Mesothelial cell of epicardium (in vitro differentiated cells): ENCODE measurements at regions not wholly inside any gene's neighbourhood (a gene's known extent, or its start where the extent isn't known, plus 50 kb on each side); places are given as distances from the start of the nearest gene placed in this dataset.

Source experiments
- DNase-seq, 2 experiments: peaks; one replicate each; pipeline ENCODE4 v3.0.0; 2021; ENCODE audit warnings: low spot score in 2 of 2; ENCODE audit not compliant: unreplicated experiment in 2 of 2
- H3K27ac Mint-ChIP-seq: 2 replicates; pipeline ENCODE4 v1.8.0; 2021; ENCODE audit warnings: mixed read lengths
- H3K27me3 Mint-ChIP-seq: 2 replicates; pipeline ENCODE4 v1.8.0; 2021; ENCODE audit warnings: low read depth, mixed read lengths
- H3K36me3 Mint-ChIP-seq: 2 replicates; pipeline ENCODE4 v1.8.0; 2021; ENCODE audit warnings: mixed read lengths
- H3K4me1 Mint-ChIP-seq: 2 replicates; pipeline ENCODE4 v1.8.0; 2021; ENCODE audit warnings: mixed read lengths
- H3K4me3 Mint-ChIP-seq: 2 replicates; pipeline ENCODE4 v1.8.0; 2021; ENCODE audit warnings: mild to moderate bottlenecking, moderate library complexity, mixed read lengths
- H3K9me3 Mint-ChIP-seq: 2 replicates; pipeline ENCODE4 v1.8.0; 2021; ENCODE audit warnings: mixed read lengths
- CTCF ChIP-seq: fragments of 200-600 bp; sonication (generic); IDR thresholded peaks from one replicate; pipeline ENCODE4 v1.5.0; 2021; ENCODE audit warnings: antibody characterized with exemption; ENCODE audit not compliant: unreplicated experiment

GRCh38 chr9:68625559-68625958, 79.5 kb upstream of the PIP5K1B start:
- H3K27ac Mint-ChIP-seq, result no peak overlapping the region
- no peak for TF ChIP-seq CTCF
- H3K9me3 Mint-ChIP-seq, result no peaks in the 10 kb centered on the region
- H3K4me1 Mint-ChIP-seq, result no peaks in the 10 kb centered on the region
- H3K36me3 Mint-ChIP-seq, result no peaks in the 10 kb centered on the region
- H3K27me3 Mint-ChIP-seq, result peaks cover 33% of the 10 kb centered on the region
- no peak for DNase-seq
- H3K4me3 Mint-ChIP-seq, result no peak overlapping the region

DNA sequence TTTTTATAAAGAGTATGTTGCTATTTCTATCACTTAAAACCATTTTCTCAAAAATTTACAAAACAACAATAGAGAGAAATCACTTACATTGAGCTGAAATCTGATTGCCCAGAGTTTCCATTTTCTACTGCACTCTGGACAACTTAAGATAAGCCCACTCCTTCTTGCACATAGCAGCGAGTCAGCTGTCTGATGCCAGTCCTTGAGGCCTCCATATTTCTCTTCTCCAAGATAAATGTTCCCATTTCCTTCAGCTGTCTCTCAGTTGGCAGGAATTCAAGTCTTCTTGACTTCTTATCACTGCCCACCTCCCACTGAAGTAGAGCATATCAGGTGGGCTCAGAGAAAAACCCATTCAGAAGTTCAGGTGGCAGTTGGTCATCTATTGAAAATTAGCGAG, 78.5 kb upstream of the PIP5K1B start:
- Mint-ChIP-seq H3K4me1 (no peaks in the 10 kb centered on the region), H3K4me3 (no peak overlapping the region), H3K36me3 (no peaks in the 10 kb centered on the region), H3K9me3 (no peaks in the 10 kb centered on the region), H3K27me3 (peaks cover 29% of the 10 kb centered on the region), H3K27ac (no peak overlapping the region)
- no peak for DNase-seq
- no peak for TF ChIP-seq CTCF

- DNase-seq, result no peak
- Mint-ChIP-seq H3K27ac (no peak overlapping the region), H3K9me3 (no peaks in the 10 kb centered on the region), H3K36me3 (no peaks in the 10 kb centered on the region), H3K4me3 (no peak overlapping the region), H3K27me3 (peaks cover 33% of the 10 kb centered on the region), H3K4me1 (no peaks in the 10 kb centered on the region)
- TF ChIP-seq CTCF, result no peak
Measured at GRCh38 chr9:68627104-68627503, 77.9 kb upstream of the PIP5K1B start.

DNA sequence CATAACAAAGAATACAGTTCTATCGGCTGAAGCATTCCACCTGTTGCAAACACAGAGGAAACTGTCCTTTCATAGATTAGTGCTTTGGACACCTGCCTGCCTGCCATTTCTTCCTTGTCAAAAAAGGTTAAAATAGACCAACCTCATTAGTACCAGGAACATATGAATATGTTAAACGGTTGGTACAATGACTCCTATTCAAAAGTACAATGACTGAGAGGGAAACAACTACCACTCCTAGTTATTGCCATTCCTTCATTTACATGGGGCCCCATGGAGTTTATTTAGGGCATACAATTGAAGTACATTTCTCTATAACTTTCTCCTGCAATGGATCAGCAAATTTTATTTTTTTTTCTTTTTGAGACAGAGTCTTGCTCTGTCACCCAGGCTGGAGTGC, 77.4 kb upstream of the PIP5K1B start:
- Mint-ChIP-seq H3K4me1 (no peaks in the 10 kb centered on the region), H3K27ac (no peak overlapping the region), H3K27me3 (peaks cover 33% of the 10 kb centered on the region), H3K9me3 (no peaks in the 10 kb centered on the region), H3K4me3 (no peak overlapping the region), H3K36me3 (no peaks in the 10 kb centered on the region)
- TF ChIP-seq CTCF, result no peak
- no peak for DNase-seq

DNA sequence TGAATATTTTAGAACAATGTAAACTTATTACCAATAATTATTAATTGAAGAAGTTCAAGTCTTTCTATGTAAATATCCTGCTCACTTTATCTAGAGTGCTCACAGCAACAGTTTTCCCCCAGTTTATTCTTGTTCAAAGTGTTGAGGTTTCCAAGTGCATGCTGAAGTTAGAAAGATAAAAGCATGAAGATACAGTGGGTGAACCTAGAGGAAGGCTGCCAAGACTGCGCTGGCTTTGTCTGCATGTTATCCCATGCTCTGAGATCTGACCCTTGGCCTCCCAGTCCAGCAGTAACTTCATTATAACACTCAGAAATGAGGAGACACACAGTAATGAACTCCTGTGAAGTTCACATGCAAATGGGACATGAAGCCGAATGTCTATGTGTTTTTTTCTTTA, 76.0 kb upstream of the PIP5K1B start:
- Mint-ChIP-seq H3K9me3 (no peaks in the 10 kb centered on the region), H3K4me3 (no peak overlapping the region), H3K4me1 (no peaks in the 10 kb centered on the region), H3K36me3 (no peaks in the 10 kb centered on the region), H3K27me3 (peaks cover 22% of the 10 kb centered on the region), H3K27ac (no peak overlapping the region)
- TF ChIP-seq CTCF, result no peak
- no peak for DNase-seq

GRCh38 chr9:68631811-68632210, 73.2 kb upstream of the PIP5K1B start:
- no peak overlapping the region for H3K4me3 Mint-ChIP-seq
- H3K27me3 Mint-ChIP-seq, result peaks cover 26% of the 10 kb centered on the region

More at GRCh38 chr9:68631811-68632210, 73.2 kb upstream of the PIP5K1B start:
- no peak for DNase-seq
- no peak for TF ChIP-seq CTCF
- H3K36me3 Mint-ChIP-seq, result no peaks in the 10 kb centered on the region
- H3K9me3 Mint-ChIP-seq, result no peaks in the 10 kb centered on the region
- no peaks in the 10 kb centered on the region for H3K4me1 Mint-ChIP-seq
- H3K27ac Mint-ChIP-seq, result no peak overlapping the region
